OCI-LY1 (cell line): ENCODE measurements at regions not wholly inside any gene's neighbourhood (a gene's known extent, or its start where the extent isn't known, plus 50 kb on each side); places are given as distances from the start of the nearest gene placed in this dataset.

ENCODE experiments used
- CTCF ChIP-seq: fragments of 200-600 bp; sonication (generic), shearing (Covaris generic); IDR thresholded peaks from 2 replicates; pipeline ENCODE4 v1.5.1; 2017; ENCODE audit warnings: mild to moderate bottlenecking, antibody characterized with exemption, low read length, moderate library complexity, mixed read lengths
- EZH2 ChIP-seq: fragments of 200-600 bp; sonication (generic), shearing (Covaris generic); IDR thresholded peaks from 2 replicates; pipeline ENCODE4 v1.8.0; 2017; ENCODE audit warnings: borderline replicate concordance, mixed run types, mild to moderate bottlenecking, antibody characterized with exemption, low read length, moderate library complexity, mixed read lengths

GRCh38 chr3:116870379-116870778 lies 160.8 kb downstream of the TUSC7 start:
- TF ChIP-seq EZH2 (no peak), CTCF (no peak)
